Panc1 (cell line): ENCODE measurements at regions not wholly inside any gene's neighbourhood (a gene's known extent, or its start where the extent isn't known, plus 50 kb on each side); places are given as distances from the start of the nearest gene placed in this dataset.

Experiments used
- POLR2AphosphoS5 ChIP-seq: IDR thresholded peaks from 2 replicates; pipeline ENCODE4 v1.6.1; 2012; ENCODE audit warnings: mild to moderate bottlenecking, low read depth, low read length, moderate library complexity
- SIN3A ChIP-seq: IDR thresholded peaks from 2 replicates; pipeline ENCODE4 v1.6.1; 2012; ENCODE audit warnings: low read depth, mild to moderate bottlenecking, low read length, moderate library complexity, borderline replicate concordance; ENCODE audit not compliant: insufficient read depth
- TCF7L2 ChIP-seq: IDR thresholded peaks from 2 replicates; pipeline ENCODE4 v1.6.1; 2011; ENCODE audit warnings: mild to moderate bottlenecking, low read depth, low read length, inconsistent platforms
- TF ChIP-seq, protein P1 (sequence below): fragments of 450-650 bp; IDR thresholded peaks from 2 replicates; pipeline ENCODE4 v1.5.1; 2017; ENCODE audit warnings: mild to moderate bottlenecking
- TF ChIP-seq, protein P2 (sequence below), 2 experiments: IDR thresholded peaks; 2 replicates each; pipeline ENCODE4 v1.6.1; 2011 to 2012; ENCODE audit warnings: low read depth in 2 of 2, control low read depth in 1 of 2, low read length in 1 of 2, mild to moderate bottlenecking in 1 of 2, moderate library complexity in 1 of 2; ENCODE audit not compliant: insufficient read depth in 1 of 2

DNA sequence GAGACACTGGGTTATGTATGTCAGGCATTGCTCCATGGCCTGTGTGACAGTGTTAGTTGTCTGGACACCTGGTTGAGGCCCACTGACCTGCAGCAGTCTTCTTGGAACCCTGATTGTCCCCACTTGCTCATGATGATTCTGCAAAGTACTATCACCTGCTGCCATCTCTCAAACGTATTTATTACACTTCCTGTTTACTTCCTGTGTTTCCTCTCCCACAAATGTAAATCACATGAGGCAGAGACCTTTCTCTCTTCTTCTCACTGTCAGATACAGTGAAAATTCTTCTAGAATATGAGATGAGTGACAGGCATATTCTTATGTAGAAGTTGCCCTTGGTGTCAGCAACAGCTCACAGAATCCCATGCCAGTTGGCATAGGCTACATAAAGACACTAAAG, 186.9 kb upstream of the CNTN1 start:
- TF ChIP-seq POLR2AphosphoS5, result no peak
- TF ChIP-seq, protein P1, sequence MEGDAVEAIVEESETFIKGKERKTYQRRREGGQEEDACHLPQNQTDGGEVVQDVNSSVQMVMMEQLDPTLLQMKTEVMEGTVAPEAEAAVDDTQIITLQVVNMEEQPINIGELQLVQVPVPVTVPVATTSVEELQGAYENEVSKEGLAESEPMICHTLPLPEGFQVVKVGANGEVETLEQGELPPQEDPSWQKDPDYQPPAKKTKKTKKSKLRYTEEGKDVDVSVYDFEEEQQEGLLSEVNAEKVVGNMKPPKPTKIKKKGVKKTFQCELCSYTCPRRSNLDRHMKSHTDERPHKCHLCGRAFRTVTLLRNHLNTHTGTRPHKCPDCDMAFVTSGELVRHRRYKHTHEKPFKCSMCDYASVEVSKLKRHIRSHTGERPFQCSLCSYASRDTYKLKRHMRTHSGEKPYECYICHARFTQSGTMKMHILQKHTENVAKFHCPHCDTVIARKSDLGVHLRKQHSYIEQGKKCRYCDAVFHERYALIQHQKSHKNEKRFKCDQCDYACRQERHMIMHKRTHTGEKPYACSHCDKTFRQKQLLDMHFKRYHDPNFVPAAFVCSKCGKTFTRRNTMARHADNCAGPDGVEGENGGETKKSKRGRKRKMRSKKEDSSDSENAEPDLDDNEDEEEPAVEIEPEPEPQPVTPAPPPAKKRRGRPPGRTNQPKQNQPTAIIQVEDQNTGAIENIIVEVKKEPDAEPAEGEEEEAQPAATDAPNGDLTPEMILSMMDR, result no peak
- no peak for TF ChIP-seq TCF7L2
- TF ChIP-seq, protein P2, sequence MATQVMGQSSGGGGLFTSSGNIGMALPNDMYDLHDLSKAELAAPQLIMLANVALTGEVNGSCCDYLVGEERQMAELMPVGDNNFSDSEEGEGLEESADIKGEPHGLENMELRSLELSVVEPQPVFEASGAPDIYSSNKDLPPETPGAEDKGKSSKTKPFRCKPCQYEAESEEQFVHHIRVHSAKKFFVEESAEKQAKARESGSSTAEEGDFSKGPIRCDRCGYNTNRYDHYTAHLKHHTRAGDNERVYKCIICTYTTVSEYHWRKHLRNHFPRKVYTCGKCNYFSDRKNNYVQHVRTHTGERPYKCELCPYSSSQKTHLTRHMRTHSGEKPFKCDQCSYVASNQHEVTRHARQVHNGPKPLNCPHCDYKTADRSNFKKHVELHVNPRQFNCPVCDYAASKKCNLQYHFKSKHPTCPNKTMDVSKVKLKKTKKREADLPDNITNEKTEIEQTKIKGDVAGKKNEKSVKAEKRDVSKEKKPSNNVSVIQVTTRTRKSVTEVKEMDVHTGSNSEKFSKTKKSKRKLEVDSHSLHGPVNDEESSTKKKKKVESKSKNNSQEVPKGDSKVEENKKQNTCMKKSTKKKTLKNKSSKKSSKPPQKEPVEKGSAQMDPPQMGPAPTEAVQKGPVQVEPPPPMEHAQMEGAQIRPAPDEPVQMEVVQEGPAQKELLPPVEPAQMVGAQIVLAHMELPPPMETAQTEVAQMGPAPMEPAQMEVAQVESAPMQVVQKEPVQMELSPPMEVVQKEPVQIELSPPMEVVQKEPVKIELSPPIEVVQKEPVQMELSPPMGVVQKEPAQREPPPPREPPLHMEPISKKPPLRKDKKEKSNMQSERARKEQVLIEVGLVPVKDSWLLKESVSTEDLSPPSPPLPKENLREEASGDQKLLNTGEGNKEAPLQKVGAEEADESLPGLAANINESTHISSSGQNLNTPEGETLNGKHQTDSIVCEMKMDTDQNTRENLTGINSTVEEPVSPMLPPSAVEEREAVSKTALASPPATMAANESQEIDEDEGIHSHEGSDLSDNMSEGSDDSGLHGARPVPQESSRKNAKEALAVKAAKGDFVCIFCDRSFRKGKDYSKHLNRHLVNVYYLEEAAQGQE (IDR thresholded peaks at IDR 0.05; ENCODE audit: insufficient read depth in 1 of 2, low read depth in 2 of 2, low read length in 1 of 2), result no peak
- TF ChIP-seq SIN3A, result no peak
